Right renal pelvis (tissue), 4 donors: ENCODE measurements at regions not wholly inside any gene's neighbourhood (a gene's known extent, or its start where the extent isn't known, plus 50 kb on each side); places are given as distances from the start of the nearest gene placed in this dataset.
"Not testable (repeated sequence)": the region's sequence is repeated elsewhere in the genome, so short reads cannot be mapped to it uniquely, and the experiment has no call there.

ENCODE experiments used
- DNase-seq, 4 donors: peaks; one replicate each; pipeline ENCODE4 v3.0.0-alpha.2; 2013; ENCODE audit warnings: low read depth in 4 of 4, low spot score in 3 of 4, missing footprints in 1 of 4

GRCh38 chr2:39839261-39839848 lies 60.3 kb upstream of the THUMPD2 start:
- DNase-seq, result no peak

GRCh38 chr2:39838589-39838988 lies 59.5 kb upstream of the THUMPD2 start:
- no peak for DNase-seq

- DNase-seq, result no peak
Measured at GRCh38 chr2:39837856-39838453, 58.9 kb upstream of the THUMPD2 start.

GRCh38 chr2:39836638-39837037 lies 57.6 kb upstream of the THUMPD2 start:
- DNase-seq, result no peak

DNA sequence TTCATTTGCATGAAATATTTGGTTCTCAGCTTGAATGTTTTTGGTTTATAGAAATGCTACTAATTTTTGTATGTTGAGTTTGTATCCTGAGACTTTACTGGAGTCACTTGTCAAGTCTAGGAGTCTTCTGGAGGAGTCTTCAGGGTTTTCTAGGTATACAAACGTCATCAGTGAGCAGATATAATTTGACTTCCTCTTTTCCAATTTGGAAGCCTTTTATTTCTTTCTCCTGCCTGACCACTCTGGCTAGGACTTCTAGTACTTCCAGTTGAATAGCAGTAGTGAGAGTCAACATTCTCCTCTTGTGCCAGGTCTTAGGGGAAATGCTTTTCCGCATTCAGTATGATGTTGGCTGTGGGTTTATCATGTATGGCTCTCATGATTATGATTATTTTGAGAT lies 55.4 kb upstream of the THUMPD2 start:
- no peak for DNase-seq

DNA sequence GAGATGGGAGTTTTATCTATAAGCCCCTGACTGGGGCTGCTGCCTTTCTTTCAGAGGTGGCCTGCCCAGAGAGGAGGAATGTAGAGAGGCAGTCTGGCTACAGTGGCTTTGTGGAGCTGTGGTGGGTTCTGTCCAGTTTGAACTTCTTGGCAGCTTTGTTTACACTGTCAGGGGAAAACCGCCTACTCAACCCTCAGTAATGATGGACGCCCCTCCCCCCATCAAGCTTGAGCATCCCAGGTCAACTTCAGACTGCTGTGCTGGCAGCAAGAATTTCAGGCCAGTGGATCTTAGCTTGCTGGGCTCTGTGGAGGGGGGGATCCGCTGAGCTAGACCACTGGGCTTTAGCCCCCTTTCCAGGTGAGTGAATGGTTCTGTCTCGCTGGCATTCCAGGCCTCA lies 51.6 kb upstream of the THUMPD2 start:
- DNase-seq, result not testable (repeated sequence)
